NCI-H128 (cell line): ENCODE measurements at regions not wholly inside any gene's neighbourhood (a gene's known extent, or its start where the extent isn't known, plus 50 kb on each side); places are given as distances from the start of the nearest gene placed in this dataset.
"Not testable (repeated sequence)": the region's sequence is repeated elsewhere in the genome, so short reads cannot be mapped to it uniquely, and the experiment has no call there.

Experiments
- DNase-seq: peaks from one replicate; lab custom pipeline; 2025; ENCODE audit not compliant: unreplicated experiment; lab: John Stamatoyannopoulos, UW

DNA sequence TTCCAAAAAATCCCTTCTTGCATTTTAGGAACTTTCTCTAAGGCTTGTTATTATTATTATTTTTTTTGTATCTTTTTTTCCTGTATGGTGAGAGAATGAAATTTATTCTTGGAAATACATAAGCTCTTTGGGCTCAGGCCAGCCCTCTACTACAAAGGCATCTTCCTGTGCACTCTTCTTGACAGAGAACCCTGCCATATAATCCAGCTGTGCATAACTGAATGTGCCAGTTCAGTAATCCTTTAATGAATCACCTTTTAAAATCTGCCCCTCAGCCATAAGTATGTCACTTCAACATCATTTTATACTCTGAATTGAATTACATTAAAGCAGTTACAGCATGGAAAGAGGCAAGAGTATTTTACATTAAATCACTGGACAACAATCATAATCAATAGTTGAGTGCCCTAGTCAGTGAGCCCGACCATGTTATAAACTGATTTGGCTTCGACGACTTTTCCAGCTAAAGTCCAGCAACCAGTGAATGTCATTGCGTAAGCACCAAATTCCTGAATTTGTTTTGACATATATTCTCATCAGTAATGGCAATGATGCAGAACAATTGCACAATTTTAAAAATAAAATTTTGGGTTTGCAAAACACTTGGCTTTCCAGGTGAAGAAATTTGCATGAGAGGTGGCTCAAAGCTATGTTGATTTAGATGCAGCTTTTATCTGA is 59.2 kb upstream of the KCNK2 start:
- no peak for DNase-seq

DNA sequence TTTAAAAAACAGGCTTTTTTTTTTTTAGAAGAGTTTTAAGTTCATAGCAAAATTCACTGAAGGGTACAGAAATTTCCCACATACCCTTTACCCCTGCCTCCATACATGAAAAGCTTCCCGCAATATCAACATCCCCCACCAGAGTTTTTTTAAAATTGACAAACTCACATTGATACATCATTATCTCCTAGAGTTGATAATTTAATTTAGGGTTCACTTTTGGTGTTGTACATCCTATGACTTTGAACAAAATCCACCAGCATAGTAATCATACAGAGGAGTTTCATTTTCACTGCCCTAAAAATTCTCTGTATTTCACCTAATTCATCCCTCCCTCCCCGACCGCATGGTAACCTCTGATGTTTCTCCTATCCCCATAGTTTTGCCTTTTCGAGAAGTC is 53.6 kb upstream of the KCNK2 start:
- DNase-seq, result no peak

DNA sequence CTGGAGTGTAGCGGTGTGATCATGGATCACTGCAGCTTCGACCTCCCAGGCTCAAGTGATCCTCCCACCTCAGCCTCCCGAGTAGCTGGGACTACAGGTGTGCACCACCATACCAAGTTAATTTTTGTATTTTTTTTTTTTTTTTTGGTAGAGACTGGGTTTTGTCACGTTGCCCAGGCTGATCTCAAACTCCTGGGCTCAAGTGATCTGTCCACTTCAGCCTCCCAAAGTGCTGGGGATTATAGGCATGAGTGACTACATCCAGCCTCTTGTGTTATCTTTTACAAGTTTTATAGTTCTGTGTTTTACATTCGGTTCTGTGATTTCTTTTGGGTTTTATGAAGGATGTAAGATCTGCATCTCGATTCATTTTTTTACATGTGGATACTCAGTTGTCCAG is 52.0 kb upstream of the KCNK2 start:
- not testable (repeated sequence) for DNase-seq

DNA sequence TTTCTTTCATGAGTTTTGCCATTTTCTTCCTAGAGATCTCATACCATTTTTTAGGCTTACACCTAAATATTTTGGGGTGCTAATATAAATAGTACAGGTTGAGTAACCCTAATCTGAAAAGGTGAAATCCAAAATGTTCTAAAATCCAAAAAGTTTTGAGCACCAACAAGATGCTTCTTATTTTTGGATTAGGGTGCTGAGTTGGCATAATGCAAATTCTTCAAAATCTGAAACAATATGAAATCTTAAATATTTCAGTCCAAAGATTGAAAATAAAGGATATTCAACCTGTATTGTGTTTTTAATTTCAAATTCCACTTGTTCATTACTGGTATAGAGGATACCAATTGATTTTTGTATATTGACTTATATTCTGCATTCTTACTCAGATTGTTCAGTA is 51.1 kb upstream of the KCNK2 start:
- no peak for DNase-seq
